ENCODE measurements at regions not wholly inside any gene's neighbourhood (a gene's known extent, or its start where the extent isn't known, plus 50 kb on each side); places are given as distances from the start of the nearest gene placed in this dataset.

DNA sequence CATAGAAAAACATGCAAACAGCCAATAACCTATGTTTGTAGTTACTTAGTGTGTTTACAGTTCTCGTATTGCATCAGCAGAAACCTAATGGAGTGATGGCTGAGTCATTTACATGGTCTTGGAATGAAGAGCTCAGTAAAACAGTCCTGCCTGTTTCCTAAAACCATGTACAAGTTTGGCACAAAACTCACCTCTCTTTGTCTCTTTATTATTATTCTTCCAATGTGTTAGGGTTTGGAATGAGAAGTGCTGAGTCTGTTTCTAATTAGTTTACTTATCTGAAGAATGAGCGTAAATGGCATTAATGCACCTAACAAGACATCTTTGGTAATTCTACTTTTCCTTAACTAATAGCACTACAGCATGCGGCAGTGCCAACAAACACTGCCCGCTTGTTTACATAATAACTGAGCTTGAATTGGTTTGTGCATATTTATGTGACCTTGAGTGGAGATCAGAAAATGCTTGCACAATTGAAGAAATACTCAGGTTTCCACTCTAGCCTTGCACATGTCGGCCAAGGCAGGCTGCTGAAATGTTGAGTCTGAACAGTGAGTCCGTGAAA lies 385.4 kb upstream of the SEMA6D start:
- intact Hi-C loops (cut with micrococcal nuclease; ENCODE audit: unreplicated experiment) (no loop called here), in situ Hi-C loops (cut with MboI) (no loop called here)
- TF ChIP-seq IKZF1 (conservative IDR thresholded peaks at IDR 0.05) (no peak), YY1 (IDR thresholded peaks at IDR 0.05; ENCODE audit: low read depth, low read length) (no peak), NR2C2 (IDR thresholded peaks at IDR 0.05; ENCODE audit: borderline replicate concordance, control insufficient read depth, insufficient read length, low read depth) (no peak), CBX3 (IDR thresholded peaks at IDR 0.05; ENCODE audit: borderline replicate concordance, low read depth) (no peak)
- Histone ChIP-seq H3K9ac (ENCODE audit: control insufficient read depth, insufficient read depth, low read length) (no peak overlapping the region), H2AFZ (ENCODE audit: control insufficient read depth, low read depth, low read length) (no peak overlapping the region), H3K4me2 (ENCODE audit: control insufficient read depth, insufficient read depth) (no peak overlapping the region), H3K4me1 (ENCODE audit: control insufficient read depth, insufficient read depth, low read length) (no peaks in the 10 kb centered on the region), H3K36me3 (ENCODE audit: control insufficient read depth in 2 of 2, insufficient read depth in 2 of 2, low read length in 1 of 2) (no peaks in the 10 kb centered on the region), H3K4me3 (no peak overlapping the region), H3K9me3 (replicated peaks; ENCODE audit: control insufficient read depth, insufficient read depth, low read length) (no peaks in the 10 kb centered on the region), H3K27ac (ENCODE audit: control insufficient read depth, insufficient read depth) (no peak overlapping the region), H4K20me1 (ENCODE audit: control insufficient read depth, insufficient read depth) (no peaks in the 10 kb centered on the region), H3K79me2 (ENCODE audit: control insufficient read depth, insufficient read depth, low read length) (no peaks in the 10 kb centered on the region), H3K27me3 (replicated peaks in 1 of 2; ENCODE audit: control insufficient read depth in 2 of 2, insufficient read depth in 2 of 2, low read length in 1 of 2) (no peaks in the 10 kb centered on the region)
- RAD21 ChIA-PET (ENCODE audit: unreplicated experiment) = no interaction called here
- SMC1A ChIA-PET (ENCODE audit: uncharacterized antibody, unreplicated experiment) = no interaction called here
- CTCF ChIA-PET = no interaction called here
- no TSS peak for BruUV-seq (replicated peaks)
- 58% methylated on average over 6 of the region's 6 CpGs for WGBS (ENCODE audit: insufficient coverage, insufficient replicate concordance, low lambda C conversion rate, missing lambda C conversion rate)
- no peak for FAIRE-seq
- no peak for ATAC-seq
- POLR2A ChIA-PET = no interaction called here
- DNase-seq (ENCODE audit: low read depth, low spot score) = no peak

DNA sequence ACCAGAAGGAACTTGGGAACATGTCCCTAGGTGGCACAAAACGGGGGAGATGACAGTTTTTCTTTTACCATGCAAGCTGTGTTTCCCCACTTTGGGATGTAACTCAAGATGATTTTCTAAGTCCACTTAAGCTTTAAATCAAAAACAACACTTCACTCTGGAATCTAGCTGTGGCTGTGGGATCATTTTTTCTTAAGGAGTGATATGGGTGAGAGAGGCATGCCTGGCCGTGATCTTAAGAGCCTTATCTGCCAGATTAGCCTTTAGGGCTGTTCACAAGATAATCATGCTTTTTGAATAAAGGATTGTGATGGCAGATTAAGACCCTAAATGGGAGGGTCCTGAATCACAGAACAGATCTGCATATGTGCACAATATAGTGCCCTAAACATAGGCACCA lies 384.8 kb upstream of the SEMA6D start:
- no peaks in the 10 kb centered on the region for H3K27me3 ChIP-seq (replicated peaks in 1 of 2; ENCODE audit: control insufficient read depth in 2 of 2, insufficient read depth in 2 of 2, low read length in 1 of 2)
- SMC1A ChIA-PET (ENCODE audit: uncharacterized antibody, unreplicated experiment) = interaction anchor here (0.6 kb wide), 1 partner anchor 136 kb away, joined by 3 read pairs; no protein-coding TSS in a partner anchor
- no peaks in the 10 kb centered on the region for H3K79me2 ChIP-seq (ENCODE audit: control insufficient read depth, insufficient read depth, low read length)
- 11% methylated on average over 2 of the region's 2 CpGs for WGBS (ENCODE audit: insufficient coverage, insufficient replicate concordance, low lambda C conversion rate, missing lambda C conversion rate)
- CTCF ChIA-PET = no interaction called here
- no peaks in the 10 kb centered on the region for H3K9me3 ChIP-seq (replicated peaks; ENCODE audit: control insufficient read depth, insufficient read depth, low read length)
- H3K4me1 ChIP-seq (ENCODE audit: control insufficient read depth, insufficient read depth, low read length) = no peaks in the 10 kb centered on the region
- H3K9ac ChIP-seq (ENCODE audit: control insufficient read depth, insufficient read depth, low read length) = no peak overlapping the region
- H2AFZ ChIP-seq (ENCODE audit: control insufficient read depth, low read depth, low read length) = no peak overlapping the region
- intact Hi-C loops (cut with micrococcal nuclease; ENCODE audit: unreplicated experiment) = no loop called here
- RAD21 ChIA-PET (ENCODE audit: unreplicated experiment) = no interaction called here
- no peak overlapping the region for H3K4me3 ChIP-seq
- H4K20me1 ChIP-seq (ENCODE audit: control insufficient read depth, insufficient read depth) = no peaks in the 10 kb centered on the region
- ATAC-seq (no peak), DNase-seq (ENCODE audit: low read depth, low spot score) (no peak), FAIRE-seq (no peak)
- no peak for TF ChIP-seq ESRRA (IDR thresholded peaks at IDR 0.05; ENCODE audit: low read length)
- TF ChIP-seq, protein P1, sequence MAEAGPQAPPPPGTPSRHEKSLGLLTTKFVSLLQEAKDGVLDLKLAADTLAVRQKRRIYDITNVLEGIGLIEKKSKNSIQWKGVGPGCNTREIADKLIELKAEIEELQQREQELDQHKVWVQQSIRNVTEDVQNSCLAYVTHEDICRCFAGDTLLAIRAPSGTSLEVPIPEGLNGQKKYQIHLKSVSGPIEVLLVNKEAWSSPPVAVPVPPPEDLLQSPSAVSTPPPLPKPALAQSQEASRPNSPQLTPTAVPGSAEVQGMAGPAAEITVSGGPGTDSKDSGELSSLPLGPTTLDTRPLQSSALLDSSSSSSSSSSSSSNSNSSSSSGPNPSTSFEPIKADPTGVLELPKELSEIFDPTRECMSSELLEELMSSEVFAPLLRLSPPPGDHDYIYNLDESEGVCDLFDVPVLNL (IDR thresholded peaks at IDR 0.05; ENCODE audit: low read depth, low read length) = no peak
- no peak for TF ChIP-seq HDAC6 (IDR thresholded peaks at IDR 0.05; ENCODE audit: unreplicated experiment)
- TF ChIP-seq EED (IDR thresholded peaks at IDR 0.05; ENCODE audit: low read depth) = no peak
- no peak for TF ChIP-seq WRNIP1 (IDR thresholded peaks at IDR 0.05; ENCODE audit: borderline replicate concordance, low read depth, low read length)
- TF ChIP-seq ZNF207 (IDR thresholded peaks at IDR 0.05; ENCODE audit: borderline replicate concordance) = no peak
- TF ChIP-seq TARDBP (IDR thresholded peaks at IDR 0.05; ENCODE audit: borderline replicate concordance) = no peak
- no peak for TF ChIP-seq HCFC1 (IDR thresholded peaks at IDR 0.05; ENCODE audit: low read length)
- no peak for TF ChIP-seq PAX8 (IDR thresholded peaks at IDR 0.05)
- no peak for TF ChIP-seq BCL11A (IDR thresholded peaks at IDR 0.05; ENCODE audit: low read depth, low read length)
- TF ChIP-seq, protein P2, sequence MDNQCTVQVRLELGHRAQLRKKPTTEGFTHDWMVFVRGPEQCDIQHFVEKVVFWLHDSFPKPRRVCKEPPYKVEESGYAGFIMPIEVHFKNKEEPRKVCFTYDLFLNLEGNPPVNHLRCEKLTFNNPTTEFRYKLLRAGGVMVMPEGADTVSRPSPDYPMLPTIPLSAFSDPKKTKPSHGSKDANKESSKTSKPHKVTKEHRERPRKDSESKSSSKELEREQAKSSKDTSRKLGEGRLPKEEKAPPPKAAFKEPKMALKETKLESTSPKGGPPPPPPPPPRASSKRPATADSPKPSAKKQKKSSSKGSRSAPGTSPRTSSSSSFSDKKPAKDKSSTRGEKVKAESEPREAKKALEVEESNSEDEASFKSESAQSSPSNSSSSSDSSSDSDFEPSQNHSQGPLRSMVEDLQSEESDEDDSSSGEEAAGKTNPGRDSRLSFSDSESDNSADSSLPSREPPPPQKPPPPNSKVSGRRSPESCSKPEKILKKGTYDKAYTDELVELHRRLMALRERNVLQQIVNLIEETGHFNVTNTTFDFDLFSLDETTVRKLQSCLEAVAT (IDR thresholded peaks at IDR 0.05) = no peak
- no peak for TF ChIP-seq KDM1A (IDR thresholded peaks at IDR 0.05; ENCODE audit: borderline replicate concordance)
- in situ Hi-C loops (cut with MboI) = no loop called here
- H3K4me2 ChIP-seq (ENCODE audit: control insufficient read depth, insufficient read depth) = no peak overlapping the region
- H3K27ac ChIP-seq (ENCODE audit: control insufficient read depth, insufficient read depth) = no peak overlapping the region
- POLR2A ChIA-PET = interaction anchor here (1.1 kb wide), 1 partner anchor 13 kb away, joined by 3 read pairs; no protein-coding TSS in a partner anchor
- H3K36me3 ChIP-seq (ENCODE audit: control insufficient read depth in 2 of 2, insufficient read depth in 2 of 2, low read length in 1 of 2) = no peaks in the 10 kb centered on the region
- BruUV-seq (replicated peaks) = no TSS peak

All from GM12878 (cell line).